ENCODE measurements at regions not wholly inside any gene's neighbourhood (a gene's known extent, or its start where the extent isn't known, plus 50 kb on each side); places are given as distances from the start of the nearest gene placed in this dataset.
A peak's percentile ranks its signal among the peaks of the same experiment; 100 is the strongest.
"Not testable (repeated sequence)": the region's sequence is repeated elsewhere in the genome, so short reads cannot be mapped to it uniquely, and the experiment has no call there.

GRCh38 chr1:29800522-29800956 lies 564.2 kb downstream of the PTPRU start:
- no peak for DNase-seq

GRCh38 chr1:29800120-29800519 lies 563.8 kb downstream of the PTPRU start:
- no peak for DNase-seq

GRCh38 chr1:29798699-29799566 lies 562.6 kb downstream of the PTPRU start:
- no peak for DNase-seq

GRCh38 chr1:29797125-29797524 lies 560.8 kb downstream of the PTPRU start:
- DNase-seq: not testable (repeated sequence)

GRCh38 chr1:29795965-29796364 lies 559.6 kb downstream of the PTPRU start:
- DNase-seq: not testable (repeated sequence)

GRCh38 chr1:29793653-29794348 lies 557.5 kb downstream of the PTPRU start:
- DNase-seq: no peak

- DNase-seq: peak; percentile 45 to 82
Observed at GRCh38 chr1:29793101-29793546, 556.8 kb downstream of the PTPRU start.

GRCh38 chr1:29789910-29790247 lies 553.6 kb downstream of the PTPRU start:
- DNase-seq: no peak

GRCh38 chr1:29789221-29789909 lies 553.0 kb downstream of the PTPRU start:
- DNase-seq: no peak

GRCh38 chr1:29786791-29787732 lies 550.7 kb downstream of the PTPRU start:
- DNase-seq: no peak

- DNase-seq: no peak
Observed at GRCh38 chr1:29786195-29786594, 549.9 kb downstream of the PTPRU start.

GRCh38 chr1:29785554-29785953 lies 549.2 kb downstream of the PTPRU start:
- DNase-seq: no peak

GRCh38 chr1:29785137-29785527 lies 548.8 kb downstream of the PTPRU start:
- no peak for DNase-seq

- no peak for DNase-seq
Observed at GRCh38 chr1:29784276-29785136, 548.2 kb downstream of the PTPRU start.

GRCh38 chr1:29783508-29784275 lies 547.4 kb downstream of the PTPRU start:
- no peak for DNase-seq

GRCh38 chr1:29782846-29783507 lies 546.7 kb downstream of the PTPRU start:
- DNase-seq: no peak

- DNase-seq: no peak
Observed at GRCh38 chr1:29779146-29779545, 542.8 kb downstream of the PTPRU start.

- DNase-seq: no peak
Observed at GRCh38 chr1:29777522-29777921, 541.2 kb downstream of the PTPRU start.

- no peak for DNase-seq
Observed at GRCh38 chr1:29774355-29774754, 538.0 kb downstream of the PTPRU start.

GRCh38 chr1:29772584-29773100 lies 536.3 kb downstream of the PTPRU start:
- no peak for DNase-seq
